H9 (cell line): ENCODE measurements at regions not wholly inside any gene's neighbourhood (a gene's known extent, or its start where the extent isn't known, plus 50 kb on each side); places are given as distances from the start of the nearest gene placed in this dataset.

Experiments
- DNase-seq: peaks from one replicate; pipeline ENCODE4 v3.0.0-alpha.2; 2017
- H2AFZ ChIP-seq: one replicate; pipeline ENCODE4 v1.6.1; 2013; ENCODE audit warnings: mild to moderate bottlenecking, low read length, control low read depth, moderate library complexity
- H2AK5ac ChIP-seq: 2 replicates; pipeline ENCODE4 v1.6.1; 2013; ENCODE audit warnings: low read length, control low read depth, mixed read lengths; ENCODE audit not compliant: insufficient read length
- H2BK120ac ChIP-seq: one replicate; pipeline ENCODE4 v1.6.1; 2013; ENCODE audit warnings: low read depth, mild to moderate bottlenecking, low read length, control low read depth, inconsistent platforms; ENCODE audit not compliant: poor library complexity, severe bottlenecking
- H2BK12ac ChIP-seq: 2 replicates; pipeline ENCODE4 v1.6.1; 2013; ENCODE audit warnings: low read length, control low read depth, mixed read lengths, low read depth; ENCODE audit not compliant: insufficient read length
- H2BK15ac ChIP-seq: 2 replicates; pipeline ENCODE4 v1.6.1; 2013; ENCODE audit warnings: low read depth, low read length, control low read depth
- H2BK20ac ChIP-seq: one replicate; pipeline ENCODE4 v1.6.1; 2013; ENCODE audit warnings: low read depth, mild to moderate bottlenecking, low read length, control low read depth, inconsistent platforms; ENCODE audit not compliant: poor library complexity, severe bottlenecking
- H2BK5ac ChIP-seq: 2 replicates; pipeline ENCODE4 v1.6.1; 2013; ENCODE audit warnings: low read length, control low read depth, mixed read lengths; ENCODE audit not compliant: insufficient read length
- H3K14ac ChIP-seq: 2 replicates; pipeline ENCODE4 v1.6.1; 2013; ENCODE audit warnings: low read length, control low read depth; ENCODE audit not compliant: insufficient read depth
- H3K18ac ChIP-seq: 2 replicates; pipeline ENCODE4 v1.6.1; 2013; ENCODE audit warnings: low read depth, mild to moderate bottlenecking, mixed read lengths, low read length, control low read depth; ENCODE audit not compliant: insufficient read length
- H3K23ac ChIP-seq: 2 replicates; pipeline ENCODE4 v1.6.1; 2013; ENCODE audit warnings: low read length, control low read depth, mixed read lengths, low read depth; ENCODE audit not compliant: insufficient read length
- H3K23me2 ChIP-seq: 2 replicates; pipeline ENCODE4 v1.6.1; 2013; ENCODE audit warnings: low read depth, mild to moderate bottlenecking, mixed read lengths, low read length, control low read depth; ENCODE audit not compliant: insufficient read length, poor library complexity, severe bottlenecking
- H3K27ac ChIP-seq: 2 replicates; pipeline ENCODE4 v1.5.1; 2013; ENCODE audit warnings: low read length, control low read depth, mixed read lengths, low read depth; ENCODE audit not compliant: insufficient read length
- H3K27me3 ChIP-seq: 2 replicates; pipeline ENCODE4 v1.6.1; 2013; ENCODE audit warnings: low read length, control low read depth, inconsistent platforms; ENCODE audit not compliant: insufficient read depth
- H3K4ac ChIP-seq: 2 replicates; pipeline ENCODE4 v1.6.1; 2013; ENCODE audit warnings: low read depth, mild to moderate bottlenecking, control low read depth, inconsistent platforms, low read length, moderate library complexity
- H3K4me1 ChIP-seq: 2 replicates; pipeline ENCODE4 v1.6.1; 2013; ENCODE audit warnings: low read length, control low read depth, inconsistent platforms; ENCODE audit not compliant: insufficient read depth
- H3K4me2 ChIP-seq: 2 replicates; pipeline ENCODE4 v1.6.1; 2013; ENCODE audit warnings: low read length, control low read depth, mixed read lengths; ENCODE audit not compliant: insufficient read length, insufficient read depth
- H3K56ac ChIP-seq: 2 replicates; pipeline ENCODE4 v1.6.1; 2013; ENCODE audit warnings: low read depth, mild to moderate bottlenecking, mixed read lengths, low read length, control low read depth; ENCODE audit not compliant: insufficient read length
- H3K79me1 ChIP-seq: 2 replicates; pipeline ENCODE4 v1.6.1; 2013; ENCODE audit warnings: low read depth, mild to moderate bottlenecking, moderate library complexity, low read length, control low read depth, inconsistent platforms; ENCODE audit not compliant: insufficient read depth, poor library complexity, severe bottlenecking
- H3K79me2 ChIP-seq: 2 replicates; pipeline ENCODE4 v1.6.1; 2013; ENCODE audit warnings: low read length, control low read depth, inconsistent platforms; ENCODE audit not compliant: insufficient read depth
- H3K9ac ChIP-seq: 2 replicates; pipeline ENCODE4 v1.6.1; 2013; ENCODE audit warnings: low read length, control low read depth, mixed read lengths; ENCODE audit not compliant: insufficient read length; ENCODE audit errors: extremely low read depth
- H3K9me3 ChIP-seq: one replicate; pipeline ENCODE4 v1.6.1; 2013; ENCODE audit warnings: low read depth, low read length, inconsistent platforms; ENCODE audit not compliant: control insufficient read depth
- H3T11ph ChIP-seq: one replicate; pipeline ENCODE4 v1.6.1; 2013; ENCODE audit warnings: mild to moderate bottlenecking, low read length, control low read depth, inconsistent platforms
- H4K20me1 ChIP-seq: one replicate; pipeline ENCODE4 v1.6.1; 2013; ENCODE audit not compliant: control insufficient read depth, insufficient read length, insufficient read depth
- H4K5ac ChIP-seq: 2 replicates; pipeline ENCODE4 v1.6.1; 2013; ENCODE audit warnings: low read depth, mild to moderate bottlenecking, mixed read lengths, low read length, control low read depth; ENCODE audit not compliant: insufficient read length
- H4K8ac ChIP-seq: replicated peaks from 2 replicates; pipeline ENCODE4 v1.6.1; 2013; ENCODE audit warnings: low read length, control low read depth, mixed read lengths, low read depth; ENCODE audit not compliant: insufficient read length
- H4K91ac ChIP-seq: 2 replicates; pipeline ENCODE4 v1.6.1; 2013; ENCODE audit warnings: low read depth, mild to moderate bottlenecking, moderate library complexity, mixed read lengths, low read length, control low read depth; ENCODE audit not compliant: insufficient read length
- H3K27ac Mint-ChIP-seq, 3 experiments: 2 replicates in 2 of 3; 3 replicates in 1 of 3; pipeline ENCODE4 v1.8.0; 2020 to 2021; ENCODE audit warnings: mixed read lengths in 3 of 3, mild to moderate bottlenecking in 1 of 3, moderate library complexity in 1 of 3
- H3K27me3 Mint-ChIP-seq: 2 replicates; pipeline ENCODE4 v1.8.0; 2021; ENCODE audit warnings: low read depth, mild to moderate bottlenecking, moderate library complexity, mixed read lengths
- H3K36me3 Mint-ChIP-seq, 3 experiments: 2 replicates in 2 of 3; 3 replicates in 1 of 3; pipeline ENCODE4 v1.8.0; 2020 to 2021; ENCODE audit warnings: low read depth in 3 of 3, mixed read lengths in 3 of 3; ENCODE audit not compliant: insufficient read depth in 1 of 3
- H3K4me1 Mint-ChIP-seq, 2 experiments: 2 replicates each; pipeline ENCODE4 v1.8.0; 2020; ENCODE audit warnings: mixed read lengths in 2 of 2
- H3K4me3 Mint-ChIP-seq, 2 experiments: 2 replicates in 1 of 2; 3 replicates in 1 of 2; pipeline ENCODE4 v1.8.0; 2020 to 2021; ENCODE audit warnings: mild to moderate bottlenecking in 2 of 2, mixed read lengths in 2 of 2, moderate library complexity in 1 of 2
- H3K9me3 Mint-ChIP-seq, 2 experiments: 2 replicates in 1 of 2; 3 replicates in 1 of 2; pipeline ENCODE4 v1.8.0; 2020; ENCODE audit warnings: mild to moderate bottlenecking in 2 of 2, mixed read lengths in 2 of 2, moderate library complexity in 1 of 2
- WGBS: extraction: QIAGEN DNeasy Blood & Tissue Kit; methylation state at CpG from one replicate; pipeline ENCODE4 v1.1.7; 2013; ENCODE audit warnings: missing lambda C conversion rate, low lambda C conversion rate, mixed read lengths; ENCODE audit not compliant: insufficient read length; ENCODE audit errors: extremely low coverage; 5-methylcytosine and 5-hydroxymethylcytosine counted together
- TF ChIP-seq, protein P1 (sequence below): fragments of 200-600 bp; sonication (generic); conservative IDR thresholded peaks from 3 replicates; pipeline ENCODE4 v1.8.0; 2021; ENCODE audit warnings: antibody characterized with exemption, mild to moderate bottlenecking

DNA sequence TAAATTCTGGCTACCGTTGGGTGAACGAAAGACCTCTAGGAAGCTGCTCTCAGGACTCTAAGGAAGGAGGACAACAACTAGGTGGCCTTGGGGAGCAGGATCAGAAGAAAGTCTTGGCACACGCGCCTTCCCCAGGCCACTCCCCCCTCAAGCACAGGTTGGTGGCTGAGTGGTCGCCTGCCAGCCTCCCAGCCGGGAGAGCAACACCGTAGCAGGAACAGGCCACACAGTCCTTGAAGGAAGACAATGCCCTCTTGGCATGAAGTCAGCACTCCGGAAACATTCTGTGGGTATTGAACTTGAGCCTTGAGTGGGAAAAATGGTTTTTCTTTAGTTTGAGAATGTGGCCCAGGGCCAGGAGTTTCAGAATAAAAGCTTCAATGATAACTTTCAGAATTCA lies 87.4 kb upstream of the AGAP1 start:
- Histone ChIP-seq H3K18ac (no peak overlapping the region), H3K4me1 (no peaks in the 10 kb centered on the region), H3K23me2 (no peaks in the 10 kb centered on the region), H2AK5ac (no peak overlapping the region), H3K79me1 (no peaks in the 10 kb centered on the region), H3K79me2 (no peaks in the 10 kb centered on the region), H2BK120ac (no peak overlapping the region), H3K9ac (no peak overlapping the region), H3K56ac (no peak overlapping the region), H3K4ac (no peak overlapping the region), H2BK12ac (no peak overlapping the region), H4K5ac (no peak overlapping the region), H4K8ac (no peak overlapping the region), H4K91ac (no peak overlapping the region), H2AFZ (no peak overlapping the region), H3K14ac (no peak overlapping the region), H2BK15ac (no peak overlapping the region), H3K23ac (no peak overlapping the region), H4K20me1 (no peaks in the 10 kb centered on the region), H3K4me2 (no peak overlapping the region), H3K9me3 (no peaks in the 10 kb centered on the region), H3K27ac (no peak overlapping the region), H2BK20ac (no peak overlapping the region), H3K27me3 (no peaks in the 10 kb centered on the region), H3T11ph (no peak overlapping the region), H2BK5ac (no peak overlapping the region)
- Mint-ChIP-seq H3K9me3 (peaks cover 0 to 5% of the 10 kb centered on the region in 2 experiments; a peak in 1 of 5 replicates), H3K4me1 (peaks cover 2 to 7% of the 10 kb centered on the region in 2 experiments; a peak in 3 of 4 replicates), H3K27me3 (peaks cover 6% of the 10 kb centered on the region), H3K4me3 (no peak overlapping the region), H3K36me3 (peaks cover 0 to 2% (median 0%) of the 10 kb centered on the region in 3 experiments; a peak in 1 of 7 replicates), H3K27ac (no peak overlapping the region)
- whole genome bisulfite sequencing = no CpG with 5 or more reads among the region's 8 CpGs
- no peak for DNase-seq
- TF ChIP-seq, protein P1, sequence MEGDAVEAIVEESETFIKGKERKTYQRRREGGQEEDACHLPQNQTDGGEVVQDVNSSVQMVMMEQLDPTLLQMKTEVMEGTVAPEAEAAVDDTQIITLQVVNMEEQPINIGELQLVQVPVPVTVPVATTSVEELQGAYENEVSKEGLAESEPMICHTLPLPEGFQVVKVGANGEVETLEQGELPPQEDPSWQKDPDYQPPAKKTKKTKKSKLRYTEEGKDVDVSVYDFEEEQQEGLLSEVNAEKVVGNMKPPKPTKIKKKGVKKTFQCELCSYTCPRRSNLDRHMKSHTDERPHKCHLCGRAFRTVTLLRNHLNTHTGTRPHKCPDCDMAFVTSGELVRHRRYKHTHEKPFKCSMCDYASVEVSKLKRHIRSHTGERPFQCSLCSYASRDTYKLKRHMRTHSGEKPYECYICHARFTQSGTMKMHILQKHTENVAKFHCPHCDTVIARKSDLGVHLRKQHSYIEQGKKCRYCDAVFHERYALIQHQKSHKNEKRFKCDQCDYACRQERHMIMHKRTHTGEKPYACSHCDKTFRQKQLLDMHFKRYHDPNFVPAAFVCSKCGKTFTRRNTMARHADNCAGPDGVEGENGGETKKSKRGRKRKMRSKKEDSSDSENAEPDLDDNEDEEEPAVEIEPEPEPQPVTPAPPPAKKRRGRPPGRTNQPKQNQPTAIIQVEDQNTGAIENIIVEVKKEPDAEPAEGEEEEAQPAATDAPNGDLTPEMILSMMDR = no peak
